GM12873 (cell line): ENCODE measurements at regions not wholly inside any gene's neighbourhood (a gene's known extent, or its start where the extent isn't known, plus 50 kb on each side); places are given as distances from the start of the nearest gene placed in this dataset.

Experiments
- CTCF ChIP-seq: IDR thresholded peaks from 2 replicates; pipeline ENCODE4 v1.5.1; 2012; ENCODE audit warnings: low read depth, mild to moderate bottlenecking, moderate library complexity, low read length, control low read depth; ENCODE audit not compliant: insufficient read depth; ENCODE audit errors: missing control alignments

DNA sequence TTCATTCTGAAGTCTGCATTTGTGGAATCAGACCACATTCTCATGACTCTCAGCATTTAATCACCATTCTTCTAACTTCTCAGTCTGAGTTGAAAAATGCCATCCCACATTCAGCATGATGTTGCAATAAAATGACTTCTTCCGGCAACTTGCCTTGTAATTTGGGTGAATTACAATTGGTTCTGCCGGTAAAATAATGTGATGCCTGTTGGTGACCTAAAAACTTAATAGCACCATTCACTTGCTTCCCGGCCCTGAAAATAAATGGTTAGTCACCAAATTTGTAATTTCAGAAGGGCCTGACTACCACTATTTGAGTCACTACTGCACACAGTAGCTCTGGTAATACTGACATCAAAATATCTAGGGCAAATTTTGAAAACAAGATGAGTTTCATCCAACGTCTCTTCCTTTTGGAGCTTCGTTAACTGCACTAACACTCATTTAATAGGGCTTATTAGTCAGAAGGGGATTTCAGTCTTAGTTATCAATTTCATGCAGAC, 637.1 kb upstream of the CHAC2 start:
- TF ChIP-seq CTCF, result no peak

DNA sequence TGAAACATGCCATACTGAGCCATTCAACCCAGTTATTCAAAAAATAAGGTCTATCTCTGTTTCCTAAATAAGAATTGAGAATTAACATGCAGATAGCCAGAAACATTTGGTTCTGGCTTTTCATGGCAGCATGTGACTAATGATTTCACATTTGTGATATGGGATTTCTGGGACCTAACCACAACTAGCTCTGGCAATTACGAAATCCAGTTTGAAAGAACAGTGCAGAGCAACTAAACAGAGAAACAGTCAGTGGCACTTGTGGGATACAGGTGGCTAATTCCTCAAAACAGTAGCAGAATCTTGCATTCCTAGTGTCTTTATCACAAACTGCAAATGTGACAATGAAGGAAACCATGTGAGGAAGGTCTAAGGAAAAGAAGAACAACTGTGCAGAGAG, 637.8 kb upstream of the CHAC2 start:
- no peak for TF ChIP-seq CTCF

GRCh38 chr2:53127061-53127650, 640.4 kb upstream of the CHAC2 start:
- no peak for TF ChIP-seq CTCF

DNA sequence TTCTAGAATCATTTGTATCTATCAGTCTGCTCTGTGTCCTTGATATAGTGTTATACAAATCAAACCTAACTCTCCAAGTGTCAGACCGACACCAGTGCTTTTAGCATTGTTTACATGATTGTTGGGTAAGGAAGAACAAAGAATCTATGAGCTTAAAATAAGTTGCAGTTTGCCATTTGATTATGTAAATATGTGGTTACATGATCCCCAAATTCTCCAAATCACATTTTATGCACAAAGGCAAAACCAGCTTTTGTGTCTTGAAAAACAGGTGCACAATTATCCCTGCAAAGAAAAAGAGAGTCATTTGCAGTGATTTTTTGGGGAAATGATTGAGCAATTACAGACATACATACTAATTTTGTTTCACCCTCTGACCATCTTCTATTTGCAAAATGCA, 652.6 kb upstream of the CHAC2 start:
- no peak for TF ChIP-seq CTCF

DNA sequence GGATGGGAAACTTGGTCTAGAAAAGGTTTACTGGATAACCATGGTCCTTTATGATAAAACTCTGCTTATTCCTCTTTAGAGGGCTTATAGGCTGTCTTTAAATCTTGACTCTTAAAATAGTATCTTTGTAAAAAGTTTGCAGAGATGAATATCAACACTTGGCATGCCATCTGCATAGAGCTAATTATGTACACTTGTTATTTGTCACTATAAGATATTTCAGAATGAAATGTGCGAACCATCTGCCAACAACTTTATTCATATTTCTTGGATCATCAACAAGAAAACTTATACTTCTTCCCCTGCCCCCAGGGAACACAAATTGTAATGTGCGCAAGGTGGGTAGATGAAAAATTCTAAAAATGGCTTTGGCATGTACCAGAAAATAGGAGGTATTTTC, 653.0 kb upstream of the CHAC2 start:
- TF ChIP-seq CTCF, result no peak

- no peak for TF ChIP-seq CTCF
Measured at GRCh38 chr2:53111406-53111805, 656.2 kb upstream of the CHAC2 start.

- TF ChIP-seq CTCF, result no peak
Measured at GRCh38 chr2:53111004-53111403, 656.6 kb upstream of the CHAC2 start.
